ENCODE measurements at regions not wholly inside any gene's neighbourhood (a gene's known extent, or its start where the extent isn't known, plus 50 kb on each side); places are given as distances from the start of the nearest gene placed in this dataset.

DNA sequence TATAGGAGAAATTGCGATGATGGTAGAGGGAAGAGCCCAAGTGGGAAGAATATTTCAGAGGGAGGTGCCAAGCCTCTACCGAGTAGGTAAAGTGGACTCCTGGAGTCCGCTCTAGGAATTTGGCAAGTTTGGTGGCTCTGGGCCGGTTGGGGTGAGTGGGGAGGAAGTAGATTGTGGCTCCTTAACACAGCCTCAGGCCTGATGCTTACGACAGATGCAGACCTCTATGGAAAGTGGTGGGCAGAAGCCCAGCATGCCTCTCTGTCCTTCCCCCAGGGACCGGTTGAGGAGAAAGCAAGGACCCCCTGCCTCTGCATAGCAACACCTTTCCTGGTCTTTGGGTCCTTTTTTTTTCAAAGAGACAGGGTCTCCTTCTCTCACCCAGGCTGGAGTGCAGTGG lies 55.9 kb upstream of the SIAH1 start:
- no peak for DNase-seq (ENCODE audit: extremely low read depth, low read depth)
- TF ChIP-seq, protein P1, sequence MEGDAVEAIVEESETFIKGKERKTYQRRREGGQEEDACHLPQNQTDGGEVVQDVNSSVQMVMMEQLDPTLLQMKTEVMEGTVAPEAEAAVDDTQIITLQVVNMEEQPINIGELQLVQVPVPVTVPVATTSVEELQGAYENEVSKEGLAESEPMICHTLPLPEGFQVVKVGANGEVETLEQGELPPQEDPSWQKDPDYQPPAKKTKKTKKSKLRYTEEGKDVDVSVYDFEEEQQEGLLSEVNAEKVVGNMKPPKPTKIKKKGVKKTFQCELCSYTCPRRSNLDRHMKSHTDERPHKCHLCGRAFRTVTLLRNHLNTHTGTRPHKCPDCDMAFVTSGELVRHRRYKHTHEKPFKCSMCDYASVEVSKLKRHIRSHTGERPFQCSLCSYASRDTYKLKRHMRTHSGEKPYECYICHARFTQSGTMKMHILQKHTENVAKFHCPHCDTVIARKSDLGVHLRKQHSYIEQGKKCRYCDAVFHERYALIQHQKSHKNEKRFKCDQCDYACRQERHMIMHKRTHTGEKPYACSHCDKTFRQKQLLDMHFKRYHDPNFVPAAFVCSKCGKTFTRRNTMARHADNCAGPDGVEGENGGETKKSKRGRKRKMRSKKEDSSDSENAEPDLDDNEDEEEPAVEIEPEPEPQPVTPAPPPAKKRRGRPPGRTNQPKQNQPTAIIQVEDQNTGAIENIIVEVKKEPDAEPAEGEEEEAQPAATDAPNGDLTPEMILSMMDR (IDR thresholded peaks at IDR 0.05; ENCODE audit: low read depth, low read length) = no peak

DNA sequence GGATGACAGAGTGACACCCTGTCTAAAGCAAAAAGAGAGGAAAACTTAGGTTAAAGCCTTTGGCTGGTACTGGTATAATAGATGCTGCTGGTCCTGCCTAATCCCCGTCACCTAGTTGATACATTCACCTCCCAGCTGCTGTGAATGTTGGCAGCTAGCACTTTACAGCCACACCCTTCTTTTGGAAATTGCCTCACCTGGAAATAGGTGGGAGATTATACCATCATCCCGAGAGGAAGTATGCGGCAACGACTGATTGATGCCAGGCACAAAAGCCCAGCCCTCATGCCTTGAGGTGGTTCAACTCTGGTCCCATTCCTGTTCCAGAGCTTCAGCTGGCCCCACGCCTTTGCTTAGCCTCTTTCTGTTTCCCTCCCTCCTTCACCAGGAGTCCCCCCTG lies 53.2 kb upstream of the SIAH1 start:
- TF ChIP-seq, protein P1 (IDR thresholded peaks at IDR 0.05; ENCODE audit: low read depth, low read length) = no peak
- DNase-seq (ENCODE audit: extremely low read depth, low read depth) = no peak

DNA sequence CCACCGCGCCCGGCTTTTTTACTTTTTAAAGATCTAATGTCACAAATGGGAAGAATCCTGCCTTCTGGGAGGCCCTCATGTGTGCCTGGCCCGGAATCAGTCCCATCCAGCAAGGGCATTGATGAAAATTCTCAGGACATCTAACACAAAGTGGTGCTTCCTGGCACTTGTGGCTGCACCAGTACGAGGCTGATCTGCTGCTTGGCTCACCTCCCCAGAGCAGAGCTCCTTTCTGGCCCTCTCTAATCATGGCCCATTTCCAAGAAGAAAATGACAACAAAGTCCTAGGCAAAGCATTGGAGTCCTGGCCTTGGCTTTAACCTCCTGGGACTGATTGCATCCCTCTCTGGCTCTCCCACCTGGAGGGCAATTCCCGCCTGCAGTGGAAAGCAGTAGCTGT lies 50.7 kb upstream of the SIAH1 start:
- DNase-seq (ENCODE audit: extremely low read depth, low read depth) = no peak

DNA sequence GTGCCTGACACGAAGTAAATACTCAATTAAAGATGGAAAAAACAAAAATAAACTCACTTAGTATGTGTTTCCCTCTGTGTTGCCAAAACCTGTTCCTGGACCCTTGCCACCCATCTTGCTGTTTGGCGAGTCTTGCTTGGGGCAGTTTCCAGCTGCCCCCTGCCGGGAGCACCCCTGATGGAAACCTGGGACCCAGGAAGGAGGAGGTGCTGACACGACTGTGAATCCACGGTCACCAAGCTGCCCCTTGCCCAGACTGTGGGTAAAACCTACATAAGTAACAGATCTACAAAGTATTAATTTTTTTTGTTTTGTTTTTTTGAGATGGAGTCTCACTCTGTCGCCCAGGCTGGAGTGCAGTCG lies 50.1 kb upstream of the SIAH1 start:
- TF ChIP-seq, protein P1 (IDR thresholded peaks at IDR 0.05; ENCODE audit: low read depth, low read length) = no peak
- DNase-seq (ENCODE audit: extremely low read depth, low read depth) = no peak

More for the DNA sequence above, 50.7 kb upstream of the SIAH1 start:
- TF ChIP-seq, protein P1 (IDR thresholded peaks at IDR 0.05; ENCODE audit: low read depth, low read length) = no peak

Measured in AG09319 (cell line).